Stomach (tissue), 4 donors: ENCODE measurements at regions not wholly inside any gene's neighbourhood (a gene's known extent, or its start where the extent isn't known, plus 50 kb on each side); places are given as distances from the start of the nearest gene placed in this dataset.

Experiments
- CTCF ChIP-seq, 7 experiments: fragments of 450-650 bp in 4 of 7; fragments of 200-600 bp in 3 of 7; sonication (generic) in 3 of 7; IDR thresholded peaks; one replicate each; pipeline ENCODE4 v1.5.1; 2016 to 2019; ENCODE audit warnings: antibody characterized with exemption in 7 of 7, control low read depth in 2 of 7, mild to moderate bottlenecking in 1 of 7
- EP300 ChIP-seq: sonication (generic); formaldehyde crosslinking; IDR thresholded peaks from one replicate; pipeline ENCODE4 v1.6.1; 2017; ENCODE audit warnings: antibody characterized with exemption
- POLR2A ChIP-seq, 4 donors: fragments of 450-650 bp; IDR thresholded peaks; one replicate each; pipeline ENCODE4 v1.6.1; 2016; ENCODE audit warnings: antibody characterized with exemption in 4 of 4, control low read depth in 2 of 4, mild to moderate bottlenecking in 1 of 4, moderate library complexity in 1 of 4
- POLR2AphosphoS5 ChIP-seq, 3 donors: sonication (generic); formaldehyde crosslinking; IDR thresholded peaks; one replicate each; pipeline ENCODE4 v1.6.1; 2016; ENCODE audit warnings: antibody characterized with exemption in 3 of 3

- no peak for TF ChIP-seq CTCF (IDR thresholded peaks at IDR 0.05)
- TF ChIP-seq POLR2AphosphoS5 (IDR thresholded peaks at IDR 0.05): no peak
- TF ChIP-seq EP300: no peak
- TF ChIP-seq POLR2A (IDR thresholded peaks at IDR 0.05): no peak
These were observed 277.4 kb downstream of the SPRY1 start for GRCh38 chr4:123673971-123674370.
